PC-3 (cell line): ENCODE measurements at regions not wholly inside any gene's neighbourhood (a gene's known extent, or its start where the extent isn't known, plus 50 kb on each side); places are given as distances from the start of the nearest gene placed in this dataset.
A peak's percentile ranks its signal among the peaks of the same experiment; 100 is the strongest.

Source experiments
- ATAC-seq: fragments of 200-7000 bp; cut with Tn5 transposase; 2 replicates; pipeline ENCODE4 v1.9.1; 2020; ENCODE audit warnings: mild to moderate bottlenecking, moderate library complexity
- BruUV-seq: library from RNA; stranded (reverse); fragments of 400-500 nt; replicated peaks from 2 replicates; lab custom pipeline; 2021; lab: Mats Ljungman, UMichigan
- CTCF ChIA-PET: fragments of 300-600 bp; sonication (Branson Sonifier 250); formaldehyde crosslinking; loops from one replicate; lab custom pipeline; 2022; ENCODE audit warnings: antibody characterized with exemption; lab: Charles Lee
- POLR2A ChIA-PET: fragments of 300-600 bp; sonication (Branson Sonifier 250); formaldehyde crosslinking; loops from one replicate; lab custom pipeline; 2022; ENCODE audit warnings: antibody characterized with exemption; ENCODE audit not compliant: unreplicated experiment; lab: Charles Lee
- DNase-seq: peaks from one replicate; pipeline ENCODE4 v3.0.0-alpha.2; 2015
- H2AFZ ChIP-seq: fragments of 300-600 bp; sonication (generic); 2 replicates; pipeline ENCODE4 v1.6.0; 2016; ENCODE audit warnings: antibody characterized with exemption, low read length
- H3F3A ChIP-seq: fragments of 300-600 bp; sonication (generic); one replicate; pipeline ENCODE4 v1.6.0; 2017; ENCODE audit warnings: antibody characterized with exemption, low read length, control low read depth, mild to moderate bottlenecking; ENCODE audit not compliant: unreplicated experiment
- H3K27ac ChIP-seq: fragments of 300-600 bp; sonication (generic); 2 replicates; pipeline ENCODE4 v1.5.1; 2016; ENCODE audit warnings: mild to moderate bottlenecking, low read length
- H3K27me3 ChIP-seq: fragments of 300-600 bp; sonication (generic); 2 replicates; pipeline ENCODE4 v1.6.1; 2016; ENCODE audit warnings: low read length, mixed read lengths
- H3K36me3 ChIP-seq: fragments of 300-600 bp; sonication (generic); 2 replicates; pipeline ENCODE4 v1.6.1; 2016; ENCODE audit warnings: low read depth, mixed run types, low read length, mixed read lengths
- H3K4me1 ChIP-seq: fragments of 300-600 bp; sonication (generic); 2 replicates; pipeline ENCODE4 v1.5.1; 2016; ENCODE audit warnings: low read length; ENCODE audit not compliant: insufficient read depth
- H3K4me2 ChIP-seq: fragments of 300-600 bp; sonication (generic); 2 replicates; pipeline ENCODE4 v1.6.0; 2016; ENCODE audit warnings: low read length
- H3K4me3 ChIP-seq: fragments of 300-600 bp; sonication (generic); 2 replicates; pipeline ENCODE4 v1.5.1; 2016; ENCODE audit warnings: mild to moderate bottlenecking, low read length, mixed read lengths
- H3K79me2 ChIP-seq: fragments of 300-600 bp; sonication (generic); 2 replicates; pipeline ENCODE4 v1.6.1; 2017; ENCODE audit warnings: low read length, mixed read lengths
- H3K9ac ChIP-seq: fragments of 300-600 bp; sonication (generic); 2 replicates; pipeline ENCODE4 v1.6.0; 2016; ENCODE audit warnings: mild to moderate bottlenecking, low read length
- H3K9me2 ChIP-seq: fragments of 300-600 bp; sonication (generic); replicated peaks from 2 replicates; pipeline ENCODE4 v1.6.1; 2016; ENCODE audit warnings: mixed run types, low read length, mixed read lengths
- H3K9me3 ChIP-seq: fragments of 300-600 bp; sonication (generic); 2 replicates; pipeline ENCODE4 v1.6.1; 2016; ENCODE audit warnings: low read length, mixed read lengths
- H4K20me1 ChIP-seq: fragments of 300-600 bp; sonication (generic); 2 replicates; pipeline ENCODE4 v1.6.1; 2016; ENCODE audit warnings: low read length, mixed read lengths
- EZH2 ChIP-seq: fragments of 300-600 bp; sonication (generic); IDR thresholded peaks from one replicate; pipeline ENCODE4 v1.6.1; 2017; ENCODE audit warnings: antibody characterized with exemption, mild to moderate bottlenecking, low read length; ENCODE audit not compliant: unreplicated experiment
- EZH2phosphoT487 ChIP-seq: fragments of 300-600 bp; sonication (generic); IDR thresholded peaks from 2 replicates; pipeline ENCODE4 v1.6.1; 2018; ENCODE audit warnings: mild to moderate bottlenecking, antibody characterized with exemption, low read length, borderline replicate concordance
- intact Hi-C: fragments of 100-400 bp; cut with micrococcal nuclease; formaldehyde crosslinking; loops from 2 replicates; pipeline ENCODE4 v1.9.0; 2023
- TF ChIP-seq, protein P1 (sequence below): fragments of 300-600 bp; sonication (generic); conservative IDR thresholded peaks from 2 replicates; pipeline ENCODE4 v1.5.1; 2017; ENCODE audit warnings: antibody characterized with exemption, low read depth, mild to moderate bottlenecking, low read length

- no peaks in the 10 kb centered on the region for H3K9me2 ChIP-seq
- POLR2A ChIA-PET = no interaction called here
- H3K9me3 ChIP-seq = peaks cover 3% of the 10 kb centered on the region; the same call in 1 of the 2 replicates
- DNase-seq (peak; percentile 45), ATAC-seq (no peak)
- H3K27me3 ChIP-seq = no peaks in the 10 kb centered on the region
- no TSS peak for BruUV-seq
- intact Hi-C loops = no loop called here
- H3K27ac ChIP-seq = peak overlapping the region; percentile 18
- no peaks in the 10 kb centered on the region for H3K36me3 ChIP-seq
- no peak for TF ChIP-seq EZH2
- no peak for TF ChIP-seq EZH2phosphoT487
- TF ChIP-seq, protein P1, sequence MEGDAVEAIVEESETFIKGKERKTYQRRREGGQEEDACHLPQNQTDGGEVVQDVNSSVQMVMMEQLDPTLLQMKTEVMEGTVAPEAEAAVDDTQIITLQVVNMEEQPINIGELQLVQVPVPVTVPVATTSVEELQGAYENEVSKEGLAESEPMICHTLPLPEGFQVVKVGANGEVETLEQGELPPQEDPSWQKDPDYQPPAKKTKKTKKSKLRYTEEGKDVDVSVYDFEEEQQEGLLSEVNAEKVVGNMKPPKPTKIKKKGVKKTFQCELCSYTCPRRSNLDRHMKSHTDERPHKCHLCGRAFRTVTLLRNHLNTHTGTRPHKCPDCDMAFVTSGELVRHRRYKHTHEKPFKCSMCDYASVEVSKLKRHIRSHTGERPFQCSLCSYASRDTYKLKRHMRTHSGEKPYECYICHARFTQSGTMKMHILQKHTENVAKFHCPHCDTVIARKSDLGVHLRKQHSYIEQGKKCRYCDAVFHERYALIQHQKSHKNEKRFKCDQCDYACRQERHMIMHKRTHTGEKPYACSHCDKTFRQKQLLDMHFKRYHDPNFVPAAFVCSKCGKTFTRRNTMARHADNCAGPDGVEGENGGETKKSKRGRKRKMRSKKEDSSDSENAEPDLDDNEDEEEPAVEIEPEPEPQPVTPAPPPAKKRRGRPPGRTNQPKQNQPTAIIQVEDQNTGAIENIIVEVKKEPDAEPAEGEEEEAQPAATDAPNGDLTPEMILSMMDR = no peak
- H3K4me2 ChIP-seq = peak overlapping the region; percentile 7; the same call in 1 of the 2 replicates
- peak overlapping the region; percentile 64 for H2AFZ ChIP-seq
- no peaks in the 10 kb centered on the region for H3K79me2 ChIP-seq
- H3K4me3 ChIP-seq = no peak overlapping the region
- CTCF ChIA-PET = no interaction called here
- H3K9ac ChIP-seq = no peak overlapping the region
- H4K20me1 ChIP-seq = no peaks in the 10 kb centered on the region
- no peaks in the 10 kb centered on the region for H3F3A ChIP-seq
- H3K4me1 ChIP-seq = peaks cover 33% of the 10 kb centered on the region
Observed at GRCh38 chr12:111066744-111067437, 146.5 kb upstream of the MYL2 start.

GRCh38 chr12:111064982-111065381, 144.6 kb upstream of the MYL2 start:
- H3K4me3 ChIP-seq = no peak overlapping the region
- no peak overlapping the region for H3K9ac ChIP-seq
- no peak overlapping the region for H2AFZ ChIP-seq
- H3K9me2 ChIP-seq = no peaks in the 10 kb centered on the region
- H3K4me2 ChIP-seq = no peak overlapping the region
- CTCF ChIA-PET = no interaction called here
- peaks cover 33% of the 10 kb centered on the region for H3K4me1 ChIP-seq
- H4K20me1 ChIP-seq = no peaks in the 10 kb centered on the region
- intact Hi-C loops = no loop called here
- no peak for DNase-seq
- POLR2A ChIA-PET = no interaction called here
- BruUV-seq = no TSS peak
- H3K79me2 ChIP-seq = no peaks in the 10 kb centered on the region
- no peaks in the 10 kb centered on the region for H3K9me3 ChIP-seq
- TF ChIP-seq, protein P1 = no peak
- TF ChIP-seq EZH2phosphoT487 (no peak), EZH2 (no peak)
- ATAC-seq = no peak
- no peaks in the 10 kb centered on the region for H3K27me3 ChIP-seq
- no peak overlapping the region for H3K27ac ChIP-seq
- no peaks in the 10 kb centered on the region for H3F3A ChIP-seq
- H3K36me3 ChIP-seq = no peaks in the 10 kb centered on the region

GRCh38 chr12:111064154-111064553, 143.8 kb upstream of the MYL2 start:
- Histone ChIP-seq H3K36me3 (no peaks in the 10 kb centered on the region), H3F3A (no peaks in the 10 kb centered on the region), H3K27me3 (no peaks in the 10 kb centered on the region), H3K27ac (peak overlapping the region; percentile 94), H3K9me2 (no peaks in the 10 kb centered on the region), H3K4me2 (peak overlapping the region; percentile 86), H3K9me3 (no peaks in the 10 kb centered on the region), H3K9ac (no peak overlapping the region), H3K4me3 (no peak overlapping the region), H3K79me2 (no peaks in the 10 kb centered on the region), H4K20me1 (no peaks in the 10 kb centered on the region), H2AFZ (no peak overlapping the region), H3K4me1 (peaks cover 33% of the 10 kb centered on the region)
- intact Hi-C loops = no loop called here
- DNase-seq = no peak
- no peak for ATAC-seq
- no TSS peak for BruUV-seq
- ChIA-PET CTCF (interaction anchor here (0.6 kb wide), 1 partner anchor 388 kb away, joined by 3 read pairs; no protein-coding TSS in a partner anchor), POLR2A (no interaction called here)
- TF ChIP-seq, protein P1 = 0 out of 2 replicates have a peak, but pooled peaks have one; percentile 31
- no peak for TF ChIP-seq EZH2
